ENCODE measurements at regions not wholly inside any gene's neighbourhood (a gene's known extent, or its start where the extent isn't known, plus 50 kb on each side); places are given as distances from the start of the nearest gene placed in this dataset.

- 0 out of 3 replicates have a peak, but pooled peaks have one; percentile 18 for ATAC-seq
These were observed 107.3 kb upstream of the HSD17B12 start for GRCh38 chr11:43573233-43573632.

GRCh38 chr11:43573873-43574272, 106.7 kb upstream of the HSD17B12 start:
- no peak for ATAC-seq
- TF ChIP-seq TSHZ2 (CRISPR knock-in tag; IDR thresholded peaks at IDR 0.05), result no peak
- no peak for TF ChIP-seq OSR1 (CRISPR knock-in tag; IDR thresholded peaks at IDR 0.05)
- TF ChIP-seq RARB (CRISPR knock-in tag; IDR thresholded peaks at IDR 0.05), result no peak
- TF ChIP-seq SNAI2 (CRISPR knock-in tag; IDR thresholded peaks at IDR 0.05), result no peak
- no peak for TF ChIP-seq CSDC2 (CRISPR knock-in tag; IDR thresholded peaks at IDR 0.05)
- TF ChIP-seq TCF4 (CRISPR knock-in tag; IDR thresholded peaks at IDR 0.05; ENCODE audit: borderline replicate concordance), result no peak
- TF ChIP-seq CSRNP3 (CRISPR knock-in tag; IDR thresholded peaks at IDR 0.05), result no peak
- TF ChIP-seq TOX (CRISPR knock-in tag; IDR thresholded peaks at IDR 0.05; ENCODE audit: borderline replicate concordance), result no peak
- no peak for TF ChIP-seq ZNF565 (CRISPR knock-in tag; conservative IDR thresholded peaks at IDR 0.05; ENCODE audit: low read depth)
- TF ChIP-seq PATZ1 (CRISPR knock-in tag; IDR thresholded peaks at IDR 0.05; ENCODE audit: borderline replicate concordance), result no peak
- TF ChIP-seq GLIS3 (CRISPR knock-in tag; IDR thresholded peaks at IDR 0.05), result no peak
- no peak for TF ChIP-seq CREB5 (CRISPR knock-in tag; IDR thresholded peaks at IDR 0.05; ENCODE audit: low read depth)
- TF ChIP-seq ZFP3 (CRISPR knock-in tag; IDR thresholded peaks at IDR 0.05), result no peak
- TF ChIP-seq ZNF70 (CRISPR knock-in tag; IDR thresholded peaks at IDR 0.05), result no peak

More at GRCh38 chr11:43573233-43573632, 107.3 kb upstream of the HSD17B12 start:
- TF ChIP-seq BACH2 (CRISPR knock-in tag; IDR thresholded peaks at IDR 0.05; ENCODE audit: borderline replicate concordance), result no peak
- TF ChIP-seq TSHZ2 (CRISPR knock-in tag; IDR thresholded peaks at IDR 0.05), result no peak
- TF ChIP-seq OSR1 (CRISPR knock-in tag; IDR thresholded peaks at IDR 0.05), result no peak
- TF ChIP-seq POU6F1 (CRISPR knock-in tag; IDR thresholded peaks at IDR 0.05; ENCODE audit: borderline replicate concordance, low read depth), result no peak
- no peak for TF ChIP-seq ZNF8 (CRISPR knock-in tag; IDR thresholded peaks at IDR 0.05)
- no peak for TF ChIP-seq PPARA (CRISPR knock-in tag; IDR thresholded peaks at IDR 0.05; ENCODE audit: borderline replicate concordance)
- no peak for TF ChIP-seq ZFP30 (CRISPR knock-in tag; IDR thresholded peaks at IDR 0.05)

Data from SK-N-SH treated with all-trans-retinoic acid at 6 μM for 48 hours (cell line).